ENCODE measurements at regions not wholly inside any gene's neighbourhood (a gene's known extent, or its start where the extent isn't known, plus 50 kb on each side); places are given as distances from the start of the nearest gene placed in this dataset.

DNA sequence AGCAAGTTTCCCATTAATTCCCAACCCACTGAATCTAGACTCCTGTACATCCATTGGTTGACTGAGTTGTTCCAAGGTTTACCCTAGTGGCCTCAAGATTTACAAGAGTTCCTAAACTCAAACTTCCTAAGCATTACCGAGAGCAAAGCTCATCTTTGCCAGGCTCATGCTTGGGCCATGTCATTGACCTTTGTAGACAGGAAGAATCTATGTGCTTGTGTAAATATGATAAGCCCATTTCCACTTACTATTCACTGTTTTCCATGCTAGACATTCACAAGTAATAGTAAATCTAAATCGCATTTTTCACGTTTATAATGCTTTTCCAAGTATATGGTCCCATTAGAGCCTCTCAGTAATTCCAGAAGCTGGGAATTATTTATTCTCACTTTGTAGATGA, 534.5 kb upstream of the CLINT1 start:
- H3K4me1 ChIP-seq = peaks cover 0 to 11% (median 6%) of the 10 kb centered on the region in 4 donors
- DNase-seq = no peak
- intact Hi-C loops (cut with DNase I; ENCODE audit: low total_unique reads) = no loop called here
- no peaks in the 10 kb centered on the region for H3K9me3 ChIP-seq
- TF ChIP-seq EP300 (IDR thresholded peaks at IDR 0.05) = no peak
- no peak for TF ChIP-seq POLR2A (IDR thresholded peaks at IDR 0.05)
- TF ChIP-seq POLR2AphosphoS5 (IDR thresholded peaks at IDR 0.05) = no peak
- TF ChIP-seq, protein P1, sequence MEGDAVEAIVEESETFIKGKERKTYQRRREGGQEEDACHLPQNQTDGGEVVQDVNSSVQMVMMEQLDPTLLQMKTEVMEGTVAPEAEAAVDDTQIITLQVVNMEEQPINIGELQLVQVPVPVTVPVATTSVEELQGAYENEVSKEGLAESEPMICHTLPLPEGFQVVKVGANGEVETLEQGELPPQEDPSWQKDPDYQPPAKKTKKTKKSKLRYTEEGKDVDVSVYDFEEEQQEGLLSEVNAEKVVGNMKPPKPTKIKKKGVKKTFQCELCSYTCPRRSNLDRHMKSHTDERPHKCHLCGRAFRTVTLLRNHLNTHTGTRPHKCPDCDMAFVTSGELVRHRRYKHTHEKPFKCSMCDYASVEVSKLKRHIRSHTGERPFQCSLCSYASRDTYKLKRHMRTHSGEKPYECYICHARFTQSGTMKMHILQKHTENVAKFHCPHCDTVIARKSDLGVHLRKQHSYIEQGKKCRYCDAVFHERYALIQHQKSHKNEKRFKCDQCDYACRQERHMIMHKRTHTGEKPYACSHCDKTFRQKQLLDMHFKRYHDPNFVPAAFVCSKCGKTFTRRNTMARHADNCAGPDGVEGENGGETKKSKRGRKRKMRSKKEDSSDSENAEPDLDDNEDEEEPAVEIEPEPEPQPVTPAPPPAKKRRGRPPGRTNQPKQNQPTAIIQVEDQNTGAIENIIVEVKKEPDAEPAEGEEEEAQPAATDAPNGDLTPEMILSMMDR (IDR thresholded peaks at IDR 0.05) = no peak
- no peak overlapping the region for H3K4me3 ChIP-seq
- WGBS, 5 donors = 59 to 79% (median 68%) methylated on average over 3 of the region's 3 CpGs
- no peaks in the 10 kb centered on the region for H3K27me3 ChIP-seq
- H3K27ac ChIP-seq = no peak overlapping the region
- H3K36me3 ChIP-seq = no peaks in the 10 kb centered on the region

DNA sequence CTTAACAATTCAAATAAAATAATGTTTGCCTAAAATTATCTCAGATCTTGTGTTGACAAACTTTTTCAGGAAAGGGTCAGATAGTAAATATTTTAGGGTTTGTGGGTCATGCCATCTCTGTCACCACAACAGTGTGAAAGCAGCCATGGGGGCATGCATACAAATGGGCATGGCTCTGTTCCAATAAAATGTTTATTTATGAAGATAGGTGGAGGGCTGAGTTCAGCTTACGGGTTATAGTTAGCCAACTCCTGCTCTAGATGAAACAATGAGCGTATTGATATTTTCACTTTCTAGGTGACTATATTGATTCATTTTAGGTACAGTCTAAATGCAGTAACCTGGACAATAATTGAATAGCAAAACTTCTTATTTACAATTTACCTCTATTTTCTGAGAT, 533.8 kb upstream of the CLINT1 start:
- TF ChIP-seq, protein P1 (IDR thresholded peaks at IDR 0.05) = no peak
- TF ChIP-seq EP300 (IDR thresholded peaks at IDR 0.05) (no peak), POLR2A (IDR thresholded peaks at IDR 0.05) (no peak), POLR2AphosphoS5 (IDR thresholded peaks at IDR 0.05) (no peak)
- Histone ChIP-seq H3K27me3 (no peaks in the 10 kb centered on the region), H3K4me3 (no peak overlapping the region), H3K27ac (no peak overlapping the region), H3K4me1 (peaks cover 0 to 11% (median 6%) of the 10 kb centered on the region in 4 donors), H3K36me3 (no peaks in the 10 kb centered on the region), H3K9me3 (no peaks in the 10 kb centered on the region)
- WGBS, 5 donors = 22 to 48% (median 41%) methylated on average over 2 of the region's 2 CpGs
- intact Hi-C loops (cut with DNase I; ENCODE audit: low total_unique reads) = no loop called here
- DNase-seq = no peak

GRCh38 chr5:158390577-158390976, 531.6 kb upstream of the CLINT1 start:
- H3K9me3 ChIP-seq = peaks cover 0 to 2% (median under 1%) of the 10 kb centered on the region in 4 donors
- no peaks in the 10 kb centered on the region for H3K36me3 ChIP-seq
- peaks cover 0 to 11% (median 6%) of the 10 kb centered on the region in 4 donors for H3K4me1 ChIP-seq
- no peak overlapping the region for H3K27ac ChIP-seq
- H3K4me3 ChIP-seq = no peak overlapping the region
- peak in 1 of 2 donors; percentile 18 for DNase-seq
- intact Hi-C loops (cut with DNase I; ENCODE audit: low total_unique reads) = no loop called here
- no peak for TF ChIP-seq EP300 (IDR thresholded peaks at IDR 0.05)
- TF ChIP-seq POLR2AphosphoS5 (IDR thresholded peaks at IDR 0.05) = no peak
- TF ChIP-seq, protein P1 (IDR thresholded peaks at IDR 0.05) = no peak
- H3K27me3 ChIP-seq = no peaks in the 10 kb centered on the region
- WGBS, 5 donors = 50 to 65% (median 53%) methylated on average over 1 of the region's 1 CpG

GRCh38 chr5:158389786-158390185, 530.8 kb upstream of the CLINT1 start:
- Histone ChIP-seq H3K36me3 (no peaks in the 10 kb centered on the region), H3K9me3 (peaks cover 0 to 9% (median 3%) of the 10 kb centered on the region in 4 donors), H3K27me3 (no peaks in the 10 kb centered on the region), H3K4me3 (no peak overlapping the region), H3K4me1 (peaks cover 0 to 11% (median 6%) of the 10 kb centered on the region in 4 donors), H3K27ac (no peak overlapping the region)
- WGBS, 5 donors = 57 to 66% (median 62%) methylated on average over 4 of the region's 4 CpGs
- intact Hi-C loops (cut with DNase I; ENCODE audit: low total_unique reads) = no loop called here
- TF ChIP-seq, protein P1 (IDR thresholded peaks at IDR 0.05) = no peak
- TF ChIP-seq EP300 (IDR thresholded peaks at IDR 0.05) = no peak
- no peak for TF ChIP-seq POLR2AphosphoS5 (IDR thresholded peaks at IDR 0.05)
- TF ChIP-seq POLR2A (IDR thresholded peaks at IDR 0.05) = no peak
- DNase-seq = no peak
